ENCODE measurements at regions not wholly inside any gene's neighbourhood (a gene's known extent, or its start where the extent isn't known, plus 50 kb on each side); places are given as distances from the start of the nearest gene placed in this dataset.

GRCh38 chr14:82879949-82880535 lies 1346.4 kb upstream of the SEL1L start:
- TF ChIP-seq CTCF (IDR thresholded peaks at IDR 0.05) (no peak), POLR2A (IDR thresholded peaks at IDR 0.05) (no peak)
